Islet of Langerhans (tissue), 1 donor: ENCODE measurements at regions not wholly inside any gene's neighbourhood (a gene's known extent, or its start where the extent isn't known, plus 50 kb on each side); places are given as distances from the start of the nearest gene placed in this dataset.
"Not testable (repeated sequence)": the region's sequence is repeated elsewhere in the genome, so short reads cannot be mapped to it uniquely, and the experiment has no call there.

Experiments
- FAIRE-seq: peaks from one replicate; lab custom pipeline; 2011; peaks lifted over from hg19 to GRCh38; lab: Jason Lieb, UNC

DNA sequence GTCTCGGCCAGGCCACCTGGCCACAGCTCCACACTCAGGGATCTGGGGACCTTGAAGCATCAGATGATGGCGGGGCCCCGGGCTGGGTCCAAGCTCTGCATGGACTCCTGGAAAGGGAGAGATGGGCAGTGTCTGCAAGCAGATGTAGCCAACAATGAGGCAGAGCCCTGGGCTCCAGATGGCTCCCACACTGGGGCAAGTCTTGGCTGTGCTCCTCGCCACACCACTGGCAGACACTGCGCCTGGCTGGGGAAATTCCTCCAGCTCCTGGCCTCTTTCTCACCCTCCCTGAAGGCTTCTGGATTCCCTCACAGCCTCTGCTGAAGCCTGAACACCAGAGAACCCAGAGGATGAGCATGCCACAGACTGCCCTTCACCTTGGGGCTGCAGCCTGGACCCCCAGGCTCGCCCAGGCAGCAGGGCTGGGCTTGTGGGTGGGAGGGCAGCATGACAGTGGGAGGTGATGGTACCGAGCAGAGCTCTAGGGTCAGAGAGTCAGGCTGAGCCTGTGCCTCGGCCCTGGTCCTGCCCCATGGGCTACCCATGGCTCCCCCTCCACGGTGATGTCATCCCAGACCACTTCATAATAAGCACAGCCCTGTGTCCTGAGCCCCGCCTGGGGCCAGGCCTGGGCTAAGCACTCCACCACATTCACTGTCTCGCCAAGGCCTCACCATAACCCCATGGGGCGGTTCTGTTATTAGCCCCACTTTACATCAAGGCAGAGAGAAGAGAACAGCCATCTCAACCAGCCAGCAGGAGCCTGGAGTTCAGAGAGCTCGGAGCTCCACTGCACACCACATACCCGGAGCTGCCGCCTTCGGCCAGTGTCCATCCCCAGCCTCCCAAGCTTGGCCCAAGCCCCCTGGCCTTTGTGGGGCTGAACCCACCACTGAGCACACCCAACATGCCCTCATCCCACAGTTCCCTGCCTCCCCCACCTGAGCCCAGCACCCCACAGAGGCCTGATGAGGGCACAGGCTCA, 62.2 kb upstream of the ADAMTS2 start:
- FAIRE-seq = no peak

DNA sequence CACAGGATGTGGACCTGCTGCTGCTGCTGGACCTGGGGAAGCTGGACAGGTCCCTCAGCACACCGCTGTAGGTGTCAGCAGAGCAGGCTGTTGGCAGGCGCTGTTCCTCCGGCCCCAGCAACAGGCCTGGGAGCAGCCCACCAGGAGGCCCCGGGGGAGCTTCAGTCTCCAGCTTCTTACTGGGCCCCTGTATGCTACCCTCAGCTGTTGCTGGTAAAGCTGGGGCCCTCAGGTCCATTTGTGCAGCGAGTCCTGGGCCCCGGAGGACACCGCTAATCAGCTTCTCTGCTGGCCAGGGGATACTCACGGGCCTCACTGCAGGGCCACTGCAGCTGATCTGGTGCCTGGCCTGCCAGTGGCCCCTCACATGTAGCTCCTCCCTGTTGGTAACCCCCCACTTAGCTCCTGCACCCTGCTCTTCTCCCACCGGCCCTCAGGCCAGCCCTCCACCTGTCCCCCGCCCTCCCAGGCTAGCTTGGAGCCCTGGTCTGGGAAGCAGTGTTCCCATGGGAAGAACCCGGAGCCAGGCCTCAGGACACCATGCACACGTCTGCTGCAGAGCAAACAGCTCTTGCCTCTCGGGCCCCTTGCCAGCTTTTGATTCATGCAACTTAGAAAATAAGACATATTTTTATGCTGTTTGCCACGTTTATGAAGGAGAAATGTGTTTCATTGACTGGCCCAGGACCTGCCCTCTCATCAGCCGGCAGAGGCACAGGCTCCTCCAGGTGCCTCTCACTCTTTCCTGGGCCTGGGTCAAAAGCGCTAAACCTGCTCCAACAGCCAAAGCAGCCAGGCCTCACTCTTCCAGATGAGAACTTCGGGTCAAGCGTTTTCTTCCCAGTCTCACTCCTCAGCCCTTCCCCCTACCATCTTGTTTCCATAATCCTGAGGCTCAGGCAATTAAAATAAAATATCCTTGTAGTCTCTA, 61.0 kb upstream of the ADAMTS2 start:
- no peak for FAIRE-seq

DNA sequence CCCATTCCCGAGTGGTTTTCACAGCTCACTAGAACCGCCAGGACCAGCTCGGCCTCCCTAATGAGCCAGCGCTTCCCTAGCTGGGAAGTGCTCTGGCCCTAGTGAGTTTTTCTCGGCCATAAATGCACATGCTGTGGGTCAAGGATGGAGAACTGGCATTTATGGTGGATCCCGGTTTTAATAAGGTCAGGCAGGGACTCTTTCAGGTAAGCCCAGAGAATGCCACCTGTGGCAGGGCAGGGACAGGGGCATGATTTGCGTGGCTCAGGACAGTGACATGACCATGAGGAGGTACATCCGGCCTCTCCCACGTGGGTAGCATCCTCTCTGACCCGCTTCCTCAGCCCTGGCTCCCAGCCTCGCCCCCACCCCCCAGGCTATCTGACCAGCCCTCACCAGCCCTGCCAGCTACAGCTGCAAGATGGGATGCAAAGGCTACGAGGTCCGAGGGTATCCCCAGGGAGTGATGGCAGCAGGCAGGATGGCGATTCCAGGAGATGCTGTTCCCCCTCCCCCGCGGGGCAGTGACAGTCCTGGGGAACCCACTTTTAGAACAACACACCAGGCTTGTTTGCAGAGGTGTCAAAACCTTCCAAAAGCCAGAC, 60.3 kb upstream of the ADAMTS2 start:
- no peak for FAIRE-seq

DNA sequence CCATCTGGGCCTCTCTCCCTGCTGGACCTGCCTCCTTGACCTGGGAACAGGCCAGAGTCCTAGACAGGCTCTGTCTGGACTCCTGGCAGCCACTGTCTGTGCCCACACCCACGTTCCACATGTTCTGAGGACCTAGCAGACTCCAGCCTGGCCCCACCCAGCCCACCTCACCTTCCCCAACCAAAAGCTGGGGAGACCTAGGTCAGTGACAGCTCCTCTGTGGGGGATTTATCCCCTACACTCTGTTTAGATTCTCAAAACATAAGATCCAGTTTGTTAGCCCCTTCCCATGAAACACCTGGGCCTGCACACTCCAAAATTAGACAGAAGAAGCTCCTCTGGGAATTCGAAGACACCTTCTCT, 59.8 kb upstream of the ADAMTS2 start:
- no peak for FAIRE-seq

DNA sequence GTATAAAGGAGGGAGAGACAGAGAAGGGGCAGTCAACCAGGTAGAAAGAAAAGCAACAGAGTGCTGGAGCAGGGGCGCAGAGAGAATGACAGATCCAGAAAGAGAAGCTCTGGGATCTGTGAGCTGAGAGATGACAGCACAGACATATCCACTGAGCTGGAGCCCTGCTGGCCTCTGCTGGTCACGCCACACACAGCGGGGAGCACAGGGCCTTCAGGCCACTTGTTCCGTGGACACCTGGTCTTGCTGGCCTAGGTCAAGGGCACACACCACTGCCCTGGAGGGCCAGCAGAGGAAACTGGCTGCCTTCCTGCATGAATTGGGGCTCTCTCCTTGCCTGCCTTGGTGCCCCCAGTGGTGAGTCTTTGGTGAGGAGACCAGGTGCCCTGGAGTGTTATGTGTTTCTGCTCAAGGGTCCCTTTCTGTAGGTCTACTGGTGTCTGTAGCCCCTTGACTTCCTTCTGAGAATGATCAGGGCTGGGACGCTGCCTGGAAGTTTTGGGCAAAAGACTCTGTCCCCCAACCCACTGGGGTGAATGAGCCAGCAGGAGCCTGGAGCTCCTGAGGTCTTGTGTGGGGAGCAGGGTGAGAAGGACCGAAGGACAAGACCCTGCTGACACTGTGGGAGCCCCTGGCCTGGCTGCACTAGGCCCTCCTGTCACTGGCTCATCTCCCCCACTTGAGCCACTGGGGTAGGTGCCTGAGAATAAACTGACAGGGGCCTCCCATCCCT, 59.2 kb upstream of the ADAMTS2 start:
- no peak for FAIRE-seq

DNA sequence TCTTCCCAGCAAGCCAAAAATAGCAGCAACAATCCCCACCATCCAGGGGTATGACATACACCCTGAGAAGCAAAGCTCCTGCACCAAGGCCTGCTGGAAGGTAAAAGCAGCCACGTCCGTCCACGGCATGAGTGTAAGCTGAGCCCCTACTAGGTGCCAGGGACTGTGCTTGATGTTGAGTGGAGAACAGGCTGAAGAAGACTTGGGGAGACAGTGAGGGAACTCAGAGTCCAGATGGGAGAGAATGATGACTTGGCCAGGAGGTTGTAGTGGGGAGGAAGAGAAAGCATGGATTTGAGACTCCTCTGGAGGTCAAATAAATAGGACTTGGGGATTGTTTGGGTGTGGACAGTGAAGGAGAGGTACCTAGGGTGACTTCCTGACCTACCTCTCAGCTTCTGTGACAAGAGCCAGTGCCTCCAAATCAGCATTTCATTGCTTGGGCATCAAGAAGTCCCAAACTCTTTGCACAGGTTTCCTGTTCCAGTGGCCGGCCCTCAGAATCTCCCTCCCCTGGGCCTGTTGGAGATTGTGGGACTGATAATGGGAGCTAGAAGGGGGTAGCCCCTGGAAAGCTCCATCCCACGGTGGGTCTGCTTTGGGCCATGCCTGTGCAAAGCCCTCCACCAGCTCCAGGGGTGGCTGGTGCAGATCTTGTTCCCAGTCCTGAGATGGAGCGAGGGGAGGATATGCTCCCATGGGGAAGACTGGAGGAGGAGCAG, 58.3 kb upstream of the ADAMTS2 start:
- no peak for FAIRE-seq

DNA sequence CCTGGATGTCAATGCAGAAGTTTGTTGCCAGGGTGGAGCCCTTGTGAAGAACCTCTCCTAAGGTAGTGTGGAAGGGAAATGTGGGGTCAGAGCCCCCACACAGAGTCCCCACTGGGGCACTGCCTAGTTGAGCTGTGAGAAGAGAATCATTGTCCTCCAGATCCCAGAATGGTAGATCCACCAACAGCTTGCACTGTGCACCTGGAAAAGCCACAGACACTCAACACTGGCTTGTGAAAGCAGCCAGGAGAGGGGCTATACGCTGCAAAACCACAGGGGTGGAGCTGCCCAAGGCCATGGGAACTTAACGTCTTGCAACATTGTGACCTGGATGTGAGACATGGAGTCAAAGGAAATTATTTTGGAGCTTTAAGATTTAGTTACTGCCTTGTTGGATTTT, 55.2 kb upstream of the ADAMTS2 start:
- not testable (repeated sequence) for FAIRE-seq

DNA sequence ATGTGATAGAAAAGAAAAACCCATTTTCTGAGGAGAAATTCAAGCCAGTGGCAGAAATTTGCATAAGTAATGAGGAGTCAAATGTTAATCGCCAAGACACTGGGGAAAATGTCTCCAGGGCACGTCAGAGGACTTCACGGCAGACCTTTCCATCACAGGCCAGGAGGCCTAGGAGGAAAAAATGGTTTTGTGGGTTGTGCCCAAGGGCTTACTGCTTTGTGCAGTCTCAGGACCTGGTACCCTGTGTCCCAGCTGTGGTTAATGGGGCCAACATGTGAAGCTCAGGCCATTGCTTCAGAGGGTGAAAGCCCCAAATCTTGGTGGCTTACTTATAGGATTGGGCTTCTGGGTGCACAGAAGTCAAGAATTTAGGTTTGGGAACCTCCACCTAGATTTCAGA, 54.8 kb upstream of the ADAMTS2 start:
- no peak for FAIRE-seq

DNA sequence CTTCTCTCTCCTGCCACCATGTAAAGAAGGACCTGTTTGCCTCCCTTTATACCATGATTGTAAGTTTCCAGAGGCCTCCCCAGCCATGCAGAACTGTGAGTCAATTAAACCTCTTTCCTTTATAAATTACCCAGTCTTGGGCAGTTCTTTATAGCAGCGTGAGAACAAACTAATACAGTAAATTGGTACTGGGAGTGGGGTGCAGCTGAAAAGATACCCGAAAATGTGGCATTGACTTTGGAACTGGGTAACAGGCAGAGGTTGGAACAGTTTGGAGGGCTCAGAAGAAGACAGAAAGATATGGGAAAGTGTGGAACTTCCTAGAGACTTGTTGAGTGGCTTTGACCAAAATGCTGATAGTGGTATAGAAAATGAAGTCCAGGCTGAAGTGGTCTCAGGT, 54.1 kb upstream of the ADAMTS2 start:
- not testable (repeated sequence) for FAIRE-seq

DNA sequence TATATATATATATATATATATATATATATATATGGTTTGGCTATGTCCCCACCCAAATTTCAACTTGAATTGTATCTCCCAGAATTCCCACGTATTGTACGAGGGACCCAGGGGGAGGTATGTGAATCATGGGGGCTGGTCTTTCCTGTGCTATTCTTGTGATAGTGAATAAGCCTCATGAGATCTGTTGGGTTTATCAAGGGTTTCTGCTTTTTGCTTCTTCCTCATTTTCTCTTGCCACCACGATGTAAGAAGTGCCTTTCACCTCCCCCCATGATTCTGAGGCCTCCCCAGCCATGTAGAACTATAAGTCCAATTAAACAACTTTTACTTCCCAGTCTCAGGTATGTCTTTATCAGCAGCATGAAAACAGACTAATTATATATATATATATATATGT, 52.3 kb upstream of the ADAMTS2 start:
- FAIRE-seq = no peak
